ENCODE measurements at regions not wholly inside any gene's neighbourhood (a gene's known extent, or its start where the extent isn't known, plus 50 kb on each side); places are given as distances from the start of the nearest gene placed in this dataset.

DNA sequence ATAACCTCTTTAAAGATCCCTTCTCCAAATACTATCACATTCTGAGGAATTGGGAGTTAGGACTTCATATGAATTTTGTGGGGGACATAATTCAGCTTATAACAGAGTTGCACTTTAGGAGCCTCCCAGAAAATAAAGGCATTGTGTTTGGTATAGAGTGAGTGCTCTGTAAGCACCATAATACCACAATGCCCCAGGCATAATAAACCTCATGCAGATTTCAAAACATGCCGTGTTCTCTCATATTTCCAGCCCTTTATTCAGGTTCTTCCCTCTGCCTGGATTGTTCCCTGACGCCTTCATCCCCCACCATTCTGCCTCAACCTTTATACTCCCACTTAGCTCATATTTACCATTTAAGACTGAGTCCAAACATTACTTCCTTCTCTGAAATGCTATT, 398.8 kb upstream of the FAT3 start:
- TF ChIP-seq, protein P1, sequence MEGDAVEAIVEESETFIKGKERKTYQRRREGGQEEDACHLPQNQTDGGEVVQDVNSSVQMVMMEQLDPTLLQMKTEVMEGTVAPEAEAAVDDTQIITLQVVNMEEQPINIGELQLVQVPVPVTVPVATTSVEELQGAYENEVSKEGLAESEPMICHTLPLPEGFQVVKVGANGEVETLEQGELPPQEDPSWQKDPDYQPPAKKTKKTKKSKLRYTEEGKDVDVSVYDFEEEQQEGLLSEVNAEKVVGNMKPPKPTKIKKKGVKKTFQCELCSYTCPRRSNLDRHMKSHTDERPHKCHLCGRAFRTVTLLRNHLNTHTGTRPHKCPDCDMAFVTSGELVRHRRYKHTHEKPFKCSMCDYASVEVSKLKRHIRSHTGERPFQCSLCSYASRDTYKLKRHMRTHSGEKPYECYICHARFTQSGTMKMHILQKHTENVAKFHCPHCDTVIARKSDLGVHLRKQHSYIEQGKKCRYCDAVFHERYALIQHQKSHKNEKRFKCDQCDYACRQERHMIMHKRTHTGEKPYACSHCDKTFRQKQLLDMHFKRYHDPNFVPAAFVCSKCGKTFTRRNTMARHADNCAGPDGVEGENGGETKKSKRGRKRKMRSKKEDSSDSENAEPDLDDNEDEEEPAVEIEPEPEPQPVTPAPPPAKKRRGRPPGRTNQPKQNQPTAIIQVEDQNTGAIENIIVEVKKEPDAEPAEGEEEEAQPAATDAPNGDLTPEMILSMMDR (IDR thresholded peaks at IDR 0.05) = no peak
- TF ChIP-seq POLR2A (IDR thresholded peaks at IDR 0.05) = no peak

Data from ovary (tissue), 3 donors.